Mesendoderm (in vitro differentiated cells): ENCODE measurements at regions not wholly inside any gene's neighbourhood (a gene's known extent, or its start where the extent isn't known, plus 50 kb on each side); places are given as distances from the start of the nearest gene placed in this dataset.

Experiments used
- DNase-seq: peaks from one replicate; pipeline ENCODE4 v3.0.0; 2013
- H2AK5ac ChIP-seq: 2 replicates; pipeline ENCODE4 v1.6.1; 2013; ENCODE audit warnings: low read length, inconsistent platforms
- H2BK120ac ChIP-seq: 2 replicates; pipeline ENCODE4 v1.6.1; 2013; ENCODE audit warnings: low read depth, mild to moderate bottlenecking, low read length, moderate library complexity, mixed read lengths
- H2BK15ac ChIP-seq: replicated peaks from 2 replicates; pipeline ENCODE4 v1.6.1; 2013; ENCODE audit warnings: low read depth, mild to moderate bottlenecking, moderate library complexity
- H2BK5ac ChIP-seq: 2 replicates; pipeline ENCODE4 v1.6.1; 2013; ENCODE audit warnings: low read length, inconsistent platforms
- H3K18ac ChIP-seq: 2 replicates; pipeline ENCODE4 v1.6.1; 2013; ENCODE audit warnings: mild to moderate bottlenecking, low read length, mixed read lengths
- H3K23ac ChIP-seq: one replicate; pipeline ENCODE4 v1.6.1; 2013; ENCODE audit warnings: low read length
- H3K27ac ChIP-seq: 2 replicates; pipeline ENCODE4 v1.5.1; 2013; ENCODE audit warnings: low read depth, mild to moderate bottlenecking, inconsistent platforms, low read length, moderate library complexity
- H3K27me3 ChIP-seq: 2 replicates; pipeline ENCODE4 v1.6.1; 2013; ENCODE audit warnings: low read length, control low read depth, mild to moderate bottlenecking, inconsistent platforms; ENCODE audit not compliant: insufficient read depth, poor library complexity
- H3K36me3 ChIP-seq: 2 replicates; pipeline ENCODE4 v1.6.1; 2013; ENCODE audit warnings: low read length, inconsistent platforms; ENCODE audit not compliant: control insufficient read depth, insufficient read depth
- H3K4ac ChIP-seq: one replicate; pipeline ENCODE4 v1.6.1; 2013; ENCODE audit warnings: low read depth, mild to moderate bottlenecking, low read length, moderate library complexity
- H3K4me1 ChIP-seq: 2 replicates; pipeline ENCODE4 v1.6.1; 2013; ENCODE audit warnings: low read depth, low read length, inconsistent platforms; ENCODE audit not compliant: control insufficient read depth
- H3K4me2 ChIP-seq: 2 replicates; pipeline ENCODE4 v1.6.1; 2013; ENCODE audit warnings: low read length
- H3K4me3 ChIP-seq: 2 replicates; pipeline ENCODE4 v1.5.1; 2013; ENCODE audit warnings: mild to moderate bottlenecking, low read length
- H3K56ac ChIP-seq: one replicate; pipeline ENCODE4 v1.6.1; 2013; ENCODE audit warnings: low read length
- H3K79me1 ChIP-seq: 2 replicates; pipeline ENCODE4 v1.6.1; 2013; ENCODE audit warnings: low read length, inconsistent platforms
- H3K79me2 ChIP-seq: 2 replicates; pipeline ENCODE4 v1.6.1; 2013; ENCODE audit warnings: mild to moderate bottlenecking, low read length; ENCODE audit not compliant: control insufficient read depth, insufficient read depth
- H3K9ac ChIP-seq: 2 replicates; pipeline ENCODE4 v1.6.1; 2013; ENCODE audit warnings: low read length, inconsistent platforms
- H4K5ac ChIP-seq: one replicate; pipeline ENCODE4 v1.6.1; 2013; ENCODE audit warnings: low read length
- H4K8ac ChIP-seq: one replicate; pipeline ENCODE4 v1.6.1; 2013; ENCODE audit warnings: low read depth, mild to moderate bottlenecking, control low read depth, low read length, moderate library complexity
- WGBS: extraction: QIAGEN DNeasy Blood & Tissue Kit; methylation state at CpG from one replicate; pipeline ENCODE4 v1.1.7; 2013; ENCODE audit warnings: low lambda C conversion rate, missing lambda C conversion rate; ENCODE audit not compliant: insufficient coverage; ENCODE audit errors: extremely low coverage; 5-methylcytosine and 5-hydroxymethylcytosine counted together

DNA sequence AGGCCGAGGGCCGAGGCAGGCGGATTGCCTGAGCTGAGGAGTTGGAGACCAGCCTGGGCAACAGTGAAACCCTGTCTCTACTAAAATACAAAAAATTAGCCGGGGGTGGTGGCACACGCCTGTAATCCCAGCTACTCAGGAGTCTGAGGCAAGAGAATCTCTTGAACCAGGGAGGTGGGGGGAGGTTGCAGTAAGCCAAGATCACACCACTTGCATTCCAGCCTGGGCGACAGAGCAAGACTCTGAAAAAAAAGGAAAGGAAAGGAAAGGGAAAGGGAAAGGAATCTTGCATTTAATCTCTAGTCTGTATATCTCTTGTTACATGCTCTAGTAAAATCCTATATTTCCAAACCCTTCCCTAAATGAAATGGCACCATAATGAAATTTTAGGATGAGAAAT is 328.3 kb upstream of the ADGRL2 start:
- H3K18ac ChIP-seq, result peak overlapping the region; percentile 68
- H3K79me1 ChIP-seq, result no peaks in the 10 kb centered on the region
- H3K36me3 ChIP-seq, result no peaks in the 10 kb centered on the region
- H2BK5ac ChIP-seq, result no peak overlapping the region
- H3K9ac ChIP-seq, result no peak overlapping the region
- WGBS, result no CpG with 5 or more reads among the region's 6 CpGs
- H2AK5ac ChIP-seq, result no peak overlapping the region
- no peak overlapping the region for H3K23ac ChIP-seq
- no peak overlapping the region for H4K8ac ChIP-seq
- H2BK120ac ChIP-seq, result peak overlapping the region; percentile 28
- H3K4me3 ChIP-seq, result no peak overlapping the region
- no peak overlapping the region for H3K27ac ChIP-seq
- DNase-seq, result peak; percentile 57
- H3K56ac ChIP-seq, result no peak overlapping the region
- H4K5ac ChIP-seq, result no peak overlapping the region
- no peak overlapping the region for H3K4ac ChIP-seq
- H3K27me3 ChIP-seq, result no peaks in the 10 kb centered on the region
- H3K79me2 ChIP-seq, result no peaks in the 10 kb centered on the region
- no peaks in the 10 kb centered on the region for H3K4me1 ChIP-seq
- H2BK15ac ChIP-seq, result no peak overlapping the region
- H3K4me2 ChIP-seq, result no peak overlapping the region

- Histone ChIP-seq H3K23ac (no peak overlapping the region), H3K4me3 (no peak overlapping the region), H3K9ac (no peak overlapping the region), H2BK120ac (no peak overlapping the region), H2AK5ac (no peak overlapping the region), H3K18ac (no peak overlapping the region), H3K4ac (no peak overlapping the region), H3K79me2 (no peaks in the 10 kb centered on the region), H3K56ac (no peak overlapping the region), H4K8ac (no peak overlapping the region), H4K5ac (no peak overlapping the region), H2BK5ac (no peak overlapping the region), H3K4me2 (no peak overlapping the region), H2BK15ac (no peak overlapping the region), H3K27ac (no peak overlapping the region), H3K27me3 (no peaks in the 10 kb centered on the region), H3K4me1 (no peaks in the 10 kb centered on the region), H3K36me3 (no peaks in the 10 kb centered on the region), H3K79me1 (no peaks in the 10 kb centered on the region)
- WGBS, result no CpG with 5 or more reads among the region's 2 CpGs
- no peak for DNase-seq
Observed at GRCh38 chr1:81471255-81471654, 329.5 kb upstream of the ADGRL2 start.

DNA sequence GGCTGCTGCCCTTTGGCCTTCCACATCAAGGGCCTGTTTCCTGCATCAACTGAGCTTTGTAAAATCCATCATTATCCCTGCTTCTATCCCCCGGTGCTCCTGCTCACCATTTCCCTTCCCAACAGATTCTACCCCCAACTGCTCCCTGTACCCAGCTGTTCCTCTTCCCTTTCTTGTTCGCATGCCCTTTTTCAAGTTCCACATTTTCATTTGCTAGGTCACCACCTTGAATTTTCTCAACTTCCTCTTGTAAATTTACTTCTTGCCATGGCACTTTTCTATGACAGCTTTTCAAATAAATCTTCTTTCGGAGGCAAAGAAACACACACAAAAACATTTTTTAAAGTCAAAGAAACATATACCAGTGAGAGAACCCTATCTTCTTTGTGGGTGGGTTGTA is 330.5 kb upstream of the ADGRL2 start:
- H3K18ac ChIP-seq, result peak overlapping the region; percentile 28
- no peaks in the 10 kb centered on the region for H3K27me3 ChIP-seq
- H3K36me3 ChIP-seq, result no peaks in the 10 kb centered on the region
- no peak for DNase-seq
- H3K56ac ChIP-seq, result no peak overlapping the region
- H2BK15ac ChIP-seq, result no peak overlapping the region
- H4K5ac ChIP-seq, result no peak overlapping the region
- no peak overlapping the region for H3K27ac ChIP-seq
- H2BK120ac ChIP-seq, result no peak overlapping the region
- H3K4ac ChIP-seq, result peak overlapping the region; percentile 70
- no peaks in the 10 kb centered on the region for H3K79me2 ChIP-seq
- H3K4me2 ChIP-seq, result no peak overlapping the region
- H4K8ac ChIP-seq, result no peak overlapping the region
- WGBS, result no CpG with 5 or more reads among the region's 3 CpGs
- no peak overlapping the region for H3K9ac ChIP-seq
- no peaks in the 10 kb centered on the region for H3K79me1 ChIP-seq
- no peak overlapping the region for H3K23ac ChIP-seq
- H3K4me1 ChIP-seq, result no peaks in the 10 kb centered on the region
- H2BK5ac ChIP-seq, result no peak overlapping the region
- H2AK5ac ChIP-seq, result no peak overlapping the region
- no peak overlapping the region for H3K4me3 ChIP-seq

DNA sequence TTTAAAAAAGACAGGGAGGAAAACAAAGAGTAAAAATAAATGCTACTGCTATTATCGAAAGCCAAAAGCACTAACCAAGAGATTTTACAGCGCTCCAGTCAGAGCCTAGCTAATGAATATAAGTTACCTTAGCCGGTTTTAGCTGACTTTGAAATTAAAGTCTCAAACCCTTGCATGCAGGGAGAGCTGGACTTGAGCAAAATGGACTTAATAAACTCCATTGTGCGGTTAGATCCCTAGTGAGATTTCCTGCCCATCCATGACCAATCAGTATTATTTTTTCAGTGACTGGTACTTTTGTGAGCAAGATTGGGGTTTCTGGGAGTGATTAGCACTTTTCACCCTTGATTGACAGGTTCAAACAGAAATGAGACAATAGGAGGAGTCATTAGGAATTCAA is 333.4 kb upstream of the ADGRL2 start:
- Histone ChIP-seq H3K79me1 (no peaks in the 10 kb centered on the region), H3K36me3 (no peaks in the 10 kb centered on the region), H3K27ac (no peak overlapping the region), H2BK120ac (no peak overlapping the region), H3K56ac (no peak overlapping the region), H3K18ac (no peak overlapping the region), H2BK5ac (no peak overlapping the region), H3K4ac (no peak overlapping the region), H2BK15ac (no peak overlapping the region), H3K9ac (no peak overlapping the region), H3K4me2 (no peak overlapping the region), H4K5ac (no peak overlapping the region), H4K8ac (no peak overlapping the region), H3K27me3 (no peaks in the 10 kb centered on the region), H2AK5ac (no peak overlapping the region), H3K79me2 (no peaks in the 10 kb centered on the region), H3K4me3 (no peak overlapping the region), H3K23ac (no peak overlapping the region), H3K4me1 (no peaks in the 10 kb centered on the region)
- WGBS, result no CpG with 5 or more reads among the region's 4 CpGs
- no peak for DNase-seq

DNA sequence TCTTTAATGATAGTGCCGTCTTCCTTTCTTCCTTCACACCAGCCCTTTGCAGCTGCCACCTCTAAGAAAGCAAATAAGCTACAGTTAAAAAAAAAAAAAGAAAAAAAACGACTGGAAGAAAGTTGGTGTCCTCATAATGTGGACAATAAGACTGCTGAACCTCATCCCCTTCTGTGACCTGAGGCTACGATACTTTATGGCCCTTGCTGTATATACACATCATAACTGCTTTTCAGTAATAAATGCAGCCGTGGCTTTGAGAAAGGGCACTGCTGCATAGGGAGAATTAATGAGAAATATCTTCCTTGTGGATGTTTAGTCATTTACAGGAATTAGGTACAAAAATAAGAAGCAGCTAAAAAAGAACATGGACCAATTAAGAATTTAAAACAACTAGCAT is 333.8 kb upstream of the ADGRL2 start:
- no peak overlapping the region for H2AK5ac ChIP-seq
- DNase-seq, result no peak
- H2BK120ac ChIP-seq, result no peak overlapping the region
- no peak overlapping the region for H3K23ac ChIP-seq
- H3K4me1 ChIP-seq, result no peaks in the 10 kb centered on the region
- no peak overlapping the region for H4K8ac ChIP-seq
- H3K4me2 ChIP-seq, result no peak overlapping the region
- no peak overlapping the region for H3K4ac ChIP-seq
- no peak overlapping the region for H4K5ac ChIP-seq
- no peak overlapping the region for H3K18ac ChIP-seq
- H3K56ac ChIP-seq, result no peak overlapping the region
- H3K27me3 ChIP-seq, result no peaks in the 10 kb centered on the region
- no CpG with 5 or more reads among the region's 4 CpGs for WGBS
- H3K79me1 ChIP-seq, result no peaks in the 10 kb centered on the region
- H2BK5ac ChIP-seq, result no peak overlapping the region
- H3K4me3 ChIP-seq, result no peak overlapping the region
- no peaks in the 10 kb centered on the region for H3K79me2 ChIP-seq
- H3K9ac ChIP-seq, result no peak overlapping the region
- no peak overlapping the region for H2BK15ac ChIP-seq
- H3K36me3 ChIP-seq, result no peaks in the 10 kb centered on the region
- no peak overlapping the region for H3K27ac ChIP-seq

DNA sequence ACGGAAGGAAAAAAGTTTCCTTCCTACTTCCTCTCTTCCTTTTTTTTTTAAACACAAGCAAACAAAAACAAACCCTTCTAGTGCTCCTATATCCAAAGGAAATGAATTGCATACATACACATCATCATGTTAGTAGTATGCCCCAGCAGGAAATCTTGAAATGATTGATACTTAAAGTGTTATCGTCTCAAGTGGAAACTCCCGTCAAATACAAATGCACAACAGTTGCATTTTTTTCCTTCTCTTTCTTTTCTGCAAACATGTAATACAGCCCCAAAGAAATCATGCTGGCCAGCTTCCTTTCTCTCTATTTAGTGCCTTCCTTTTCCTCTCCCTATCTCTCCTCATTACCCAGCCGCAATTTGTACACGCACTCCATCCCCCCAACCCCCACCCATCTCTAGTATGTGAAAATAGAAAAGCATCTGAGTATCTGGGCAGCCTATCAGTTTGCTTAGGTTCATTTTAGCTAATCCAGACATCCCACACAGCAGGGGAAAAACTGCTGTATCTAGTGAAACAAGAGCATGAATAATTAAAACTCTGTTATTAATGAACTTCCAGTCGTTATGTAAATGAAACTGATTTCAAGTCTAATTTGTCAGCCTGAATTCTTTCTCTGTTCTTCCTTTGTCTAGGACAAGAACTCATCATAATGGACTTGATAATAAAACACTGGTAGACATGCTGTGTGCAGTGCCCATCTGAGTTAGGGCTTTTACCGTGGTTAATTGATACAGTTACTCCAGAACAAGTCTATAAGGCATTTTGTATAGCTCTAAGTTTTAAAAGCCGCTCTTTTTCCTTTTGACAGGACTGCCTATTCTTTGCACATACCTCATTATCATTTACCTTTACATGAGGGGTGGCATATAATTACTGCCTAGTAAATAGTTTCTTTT is 336.5 kb upstream of the ADGRL2 start:
- WGBS, result no CpG with 5 or more reads among the region's 8 CpGs
- no peak overlapping the region for H4K8ac ChIP-seq
- H3K36me3 ChIP-seq, result no peaks in the 10 kb centered on the region
- no peak overlapping the region for H2BK15ac ChIP-seq
- no peak overlapping the region for H2AK5ac ChIP-seq
- H4K5ac ChIP-seq, result no peak overlapping the region
- no peak overlapping the region for H2BK5ac ChIP-seq
- no peak overlapping the region for H3K4me3 ChIP-seq
- H3K27ac ChIP-seq, result no peak overlapping the region
- no peak overlapping the region for H2BK120ac ChIP-seq
- no peaks in the 10 kb centered on the region for H3K79me2 ChIP-seq
- H3K4me2 ChIP-seq, result no peak overlapping the region
- no peak overlapping the region for H3K23ac ChIP-seq
- no peaks in the 10 kb centered on the region for H3K27me3 ChIP-seq
- no peak overlapping the region for H3K4ac ChIP-seq
- H3K4me1 ChIP-seq, result no peaks in the 10 kb centered on the region
- H3K18ac ChIP-seq, result no peak overlapping the region
- no peak overlapping the region for H3K9ac ChIP-seq
- H3K79me1 ChIP-seq, result no peaks in the 10 kb centered on the region
- no peak for DNase-seq
- H3K56ac ChIP-seq, result no peak overlapping the region
